AML-193 (cell line): ENCODE measurements at regions not wholly inside any gene's neighbourhood (a gene's known extent, or its start where the extent isn't known, plus 50 kb on each side); places are given as distances from the start of the nearest gene placed in this dataset.

Source experiments
- DNase-seq, 2 experiments: peaks; one replicate each; lab custom pipeline; 2025; lab: John Stamatoyannopoulos, UW

GRCh38 chr7:18201350-18201749 lies 173.7 kb upstream of the PRPS1L1 start:
- DNase-seq, result no peak

DNA sequence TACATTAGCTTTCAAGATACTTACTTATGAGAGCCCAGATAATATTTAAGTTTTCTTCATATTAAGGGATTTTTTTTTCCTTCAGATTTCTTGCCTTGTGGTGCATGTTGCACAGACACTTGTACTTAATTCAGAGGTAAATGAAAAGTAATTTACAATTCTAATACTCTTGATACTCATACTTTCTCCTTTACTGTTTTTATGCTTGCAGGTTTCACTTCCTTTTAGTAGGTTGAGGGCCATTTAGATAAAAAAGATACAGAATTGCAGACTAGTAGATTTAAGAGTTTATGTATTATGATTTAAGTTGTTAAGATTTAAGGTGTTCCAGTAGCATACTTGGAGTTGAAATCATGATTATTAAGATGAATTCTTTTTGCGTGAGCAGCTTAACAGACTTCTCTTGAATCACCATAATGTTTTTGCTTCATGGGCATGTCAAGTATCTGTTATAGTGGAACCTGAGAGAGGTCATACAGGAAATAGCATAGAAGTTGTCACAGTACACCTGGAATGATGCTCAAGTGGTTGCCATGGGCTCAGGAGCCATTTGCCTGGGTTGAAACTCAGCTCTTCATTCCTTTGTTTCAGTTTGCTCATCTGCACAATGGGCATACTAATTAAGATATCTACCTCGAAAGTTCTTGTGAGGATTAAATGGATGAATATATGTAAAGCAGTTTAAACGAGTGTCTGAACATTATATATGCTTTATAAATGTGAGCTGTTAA lies 174.8 kb upstream of the PRPS1L1 start:
- no peak for DNase-seq

DNA sequence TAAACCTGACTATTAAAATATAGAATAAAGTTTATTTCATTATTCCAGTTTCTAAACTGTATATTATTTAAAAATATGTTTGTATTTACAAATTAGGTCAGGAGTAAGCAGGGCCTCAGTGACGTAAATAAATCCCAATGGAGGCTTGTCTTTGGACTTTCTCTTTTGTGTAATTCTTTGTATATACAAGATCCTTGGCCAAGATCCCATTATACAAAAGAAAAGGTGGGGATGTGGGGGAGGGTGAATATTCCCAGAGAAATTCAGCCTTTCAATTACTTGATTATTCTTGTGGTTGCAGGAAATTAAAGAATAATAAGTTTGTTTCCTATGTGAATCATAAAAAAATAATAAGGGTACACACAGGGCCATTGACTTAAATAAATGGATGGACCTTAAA lies 178.7 kb upstream of the PRPS1L1 start:
- no peak for DNase-seq

DNA sequence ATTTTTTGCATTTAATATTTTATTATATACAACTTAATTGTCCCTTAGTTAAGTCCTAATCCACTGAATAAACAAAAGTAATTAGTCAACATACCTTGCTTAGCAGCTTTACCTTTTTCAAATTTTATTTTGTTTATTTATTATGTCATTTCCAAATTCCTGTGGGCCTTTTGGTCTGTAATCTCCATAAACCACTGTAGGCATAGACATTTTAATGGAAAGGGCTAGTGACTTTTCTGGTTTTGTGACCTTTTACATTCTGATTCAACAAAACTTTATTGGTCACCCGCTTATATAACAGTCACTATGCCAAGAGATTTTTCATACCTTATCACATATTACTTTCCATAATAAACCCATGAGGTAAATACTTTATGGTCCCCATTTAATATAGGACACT lies 181.3 kb upstream of the PRPS1L1 start:
- DNase-seq, result no peak

- DNase-seq, result no peak
Observed at GRCh38 chr7:18210377-18210776, 182.7 kb upstream of the PRPS1L1 start.

DNA sequence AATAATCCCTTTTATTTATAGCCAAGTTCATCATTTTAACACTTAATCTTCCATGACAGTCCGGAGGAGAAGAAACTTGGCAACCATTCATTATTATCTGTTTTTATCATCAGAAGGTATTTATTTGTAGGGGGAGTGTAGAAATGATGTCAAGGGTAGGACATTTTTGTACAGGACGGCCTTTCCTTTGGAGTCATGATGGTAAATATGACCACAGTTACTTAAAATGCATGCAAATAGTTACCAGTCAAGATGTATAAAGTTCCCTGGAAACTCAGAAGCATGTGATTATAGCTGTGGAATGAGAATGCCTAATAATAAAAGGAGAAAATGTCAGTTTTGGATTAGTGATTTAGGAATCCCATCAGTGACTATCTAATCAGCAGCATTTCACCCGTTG lies 183.1 kb upstream of the PRPS1L1 start:
- no peak for DNase-seq

DNA sequence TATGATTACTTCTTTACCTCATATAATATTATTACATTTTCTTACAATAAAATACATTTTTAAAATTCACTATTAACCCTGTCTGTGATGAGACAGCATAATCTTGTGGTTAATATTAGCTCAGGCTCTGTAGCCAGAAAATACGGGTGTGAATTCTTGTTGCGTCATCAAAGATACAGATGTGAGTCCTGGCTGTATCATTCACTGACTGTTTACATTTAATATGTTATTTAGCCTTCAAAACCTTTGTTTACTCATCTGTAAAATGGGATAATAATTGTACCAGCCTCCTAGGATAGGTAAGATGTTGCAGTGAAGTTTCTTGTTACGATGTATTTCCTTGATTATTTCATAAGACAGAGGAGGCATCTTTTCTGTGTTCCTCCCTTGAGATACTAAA lies 184.7 kb upstream of the PRPS1L1 start:
- DNase-seq, result no peak

DNA sequence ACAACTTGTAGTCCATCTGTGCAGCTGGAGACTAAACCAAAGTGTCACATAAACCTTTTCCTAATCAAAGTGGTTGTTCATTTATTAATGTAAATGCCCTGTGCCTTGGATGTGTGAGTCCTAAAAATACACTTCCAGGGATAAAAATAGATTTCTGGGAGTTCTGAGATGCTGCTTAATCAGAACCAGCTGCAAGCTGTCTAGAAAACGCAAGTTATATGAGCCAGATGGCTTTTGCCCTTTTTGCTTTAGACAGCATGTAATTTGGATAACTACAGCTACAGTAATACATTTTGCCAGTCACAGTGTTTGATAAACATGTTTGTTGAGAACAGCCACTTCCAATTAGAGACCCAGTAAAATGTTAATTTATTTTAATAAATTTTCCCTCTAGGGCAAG lies 185.1 kb upstream of the PRPS1L1 start:
- DNase-seq, result no peak

GRCh38 chr7:18213652-18214051 lies 186.0 kb upstream of the PRPS1L1 start:
- DNase-seq, result no peak

DNA sequence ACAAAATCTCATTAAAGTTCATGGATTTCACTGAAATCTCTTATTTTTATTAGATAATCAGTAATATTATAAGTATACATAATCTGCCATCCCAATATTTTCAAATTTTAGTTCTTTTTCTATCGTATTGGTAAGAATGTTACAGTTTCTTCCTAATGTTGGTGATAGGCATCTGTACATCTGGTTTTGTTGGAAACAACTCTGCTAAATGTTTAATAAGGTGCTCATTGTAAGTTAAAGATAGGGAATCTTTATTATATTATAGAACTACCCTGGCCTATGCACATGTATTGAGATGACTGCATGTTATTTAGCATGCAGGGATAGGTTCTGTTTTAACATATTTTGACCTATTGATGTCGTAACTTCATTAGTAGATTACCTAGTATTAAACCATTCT lies 188.6 kb upstream of the PRPS1L1 start:
- DNase-seq, result no peak

GRCh38 chr7:18221377-18222293 lies 194.0 kb upstream of the PRPS1L1 start:
- peak in 1 of 2 experiments; percentile 4 for DNase-seq

DNA sequence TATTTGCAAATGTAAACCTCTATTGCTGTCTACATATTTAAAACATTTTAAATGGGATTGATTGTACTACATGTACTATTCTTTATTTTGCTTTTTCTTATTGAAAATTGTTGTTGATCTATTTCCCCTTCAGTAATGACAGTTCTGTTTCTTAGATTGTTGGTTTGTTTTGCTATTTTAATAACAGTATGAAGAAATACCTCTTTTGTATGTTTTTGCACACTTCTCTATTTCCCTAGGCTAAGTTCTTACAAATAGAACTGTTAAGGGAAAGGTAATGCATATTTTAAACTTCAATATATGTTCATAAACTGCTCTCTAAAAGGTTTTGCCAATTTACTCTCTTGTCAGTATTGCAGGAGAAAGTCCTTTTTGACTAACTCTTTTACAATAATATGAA lies 195.0 kb upstream of the PRPS1L1 start:
- no peak for DNase-seq

DNA sequence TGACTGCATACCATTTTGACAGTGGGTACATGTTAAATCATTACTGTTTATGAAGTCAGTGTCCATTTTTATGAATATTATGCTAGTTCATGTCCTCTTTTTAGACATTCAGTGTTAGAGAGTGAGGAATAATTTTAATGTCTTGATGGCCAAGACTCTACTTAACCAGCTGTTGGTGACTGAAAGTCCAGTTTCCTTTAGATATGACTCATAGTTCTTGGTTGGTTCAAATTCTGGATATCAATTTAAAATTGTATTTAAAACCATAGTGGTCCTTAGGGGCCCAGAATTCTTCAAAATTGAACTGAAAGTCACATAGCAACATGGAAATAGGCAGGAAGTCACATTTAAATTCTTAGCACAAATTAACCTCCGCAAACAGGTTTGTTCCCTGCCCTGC lies 196.5 kb upstream of the PRPS1L1 start:
- DNase-seq, result no peak

DNA sequence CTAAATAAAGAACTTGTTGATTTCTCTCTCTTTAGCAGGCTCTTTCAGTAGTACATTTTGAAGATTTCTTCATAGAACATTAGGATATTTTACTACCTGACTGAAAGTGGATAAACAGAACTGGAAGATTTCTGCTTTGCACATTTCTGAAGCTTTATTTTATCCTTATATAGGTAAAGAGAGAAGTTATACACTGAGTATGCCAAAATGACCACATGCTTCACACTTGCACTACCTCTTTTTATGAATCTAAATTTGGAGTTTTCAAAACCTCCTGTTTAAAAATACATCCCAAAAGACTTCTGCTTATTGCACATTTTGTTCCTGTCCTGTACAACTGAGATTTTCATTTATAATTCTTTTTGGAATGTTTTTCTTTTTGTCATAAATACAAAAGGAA lies 197.4 kb upstream of the PRPS1L1 start:
- DNase-seq, result peak in 1 of 2 experiments; percentile 8

GRCh38 chr7:18226598-18226997 lies 199.0 kb upstream of the PRPS1L1 start:
- no peak for DNase-seq

GRCh38 chr7:18228686-18229085 lies 201.0 kb upstream of the PRPS1L1 start:
- DNase-seq, result no peak

DNA sequence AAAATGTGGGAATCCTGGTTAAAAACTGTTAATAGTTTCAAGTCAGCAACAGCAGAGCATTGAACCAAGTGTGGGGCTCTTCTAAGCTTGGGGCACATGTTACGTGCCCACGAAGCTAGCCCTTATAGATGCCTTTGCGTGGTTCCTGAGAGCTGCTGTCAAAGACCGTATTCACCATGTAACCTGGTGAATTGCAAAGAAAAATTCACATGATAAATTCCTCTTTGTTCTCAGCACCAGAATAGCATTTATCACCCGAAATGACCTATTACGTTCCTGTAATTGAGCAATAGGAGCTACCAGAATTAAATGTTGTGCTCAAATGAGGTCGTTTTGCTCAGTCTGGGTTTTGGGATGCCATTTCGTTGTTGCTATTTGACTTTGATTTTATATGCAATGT lies 202.6 kb upstream of the PRPS1L1 start:
- no peak for DNase-seq

DNA sequence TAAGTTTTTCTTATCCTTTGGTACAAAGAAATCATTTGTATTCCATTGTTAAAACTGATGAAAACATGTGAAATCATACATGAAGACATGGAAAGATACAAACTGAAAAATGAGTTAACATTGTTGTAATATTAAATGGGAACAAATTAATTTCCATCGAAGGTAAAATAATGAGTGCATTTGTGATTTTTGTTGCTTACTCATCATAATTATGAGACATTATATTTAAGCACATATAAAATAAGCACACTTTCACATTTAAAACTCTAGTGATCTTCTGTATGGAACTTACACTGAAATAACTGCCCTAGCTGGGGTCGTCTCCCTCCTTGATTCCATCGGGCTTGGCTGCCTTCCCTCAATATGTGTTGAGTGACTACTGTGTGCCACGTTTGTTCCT lies 204.2 kb upstream of the PRPS1L1 start:
- no peak for DNase-seq

DNA sequence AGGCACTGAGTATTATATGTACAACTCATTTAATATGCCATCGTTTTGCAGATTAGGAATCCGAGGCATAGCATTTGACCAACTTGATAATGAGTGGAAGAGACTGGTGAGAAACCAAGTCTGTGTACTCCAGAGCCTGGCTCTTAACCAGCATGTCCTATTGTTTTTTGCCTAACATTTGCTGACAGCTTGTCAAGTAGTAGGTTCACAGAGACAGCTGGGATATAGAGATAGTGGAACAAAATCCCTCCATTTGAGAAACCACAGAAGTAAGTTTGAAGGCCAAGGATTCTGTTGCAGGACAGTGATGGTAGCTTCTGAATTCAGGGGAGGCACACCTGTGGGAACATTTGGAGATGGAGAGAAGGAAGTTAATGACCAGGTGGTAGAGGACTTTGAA lies 206.9 kb upstream of the PRPS1L1 start:
- DNase-seq, result no peak

GRCh38 chr7:18235819-18236218 lies 208.2 kb upstream of the PRPS1L1 start:
- no peak for DNase-seq

DNA sequence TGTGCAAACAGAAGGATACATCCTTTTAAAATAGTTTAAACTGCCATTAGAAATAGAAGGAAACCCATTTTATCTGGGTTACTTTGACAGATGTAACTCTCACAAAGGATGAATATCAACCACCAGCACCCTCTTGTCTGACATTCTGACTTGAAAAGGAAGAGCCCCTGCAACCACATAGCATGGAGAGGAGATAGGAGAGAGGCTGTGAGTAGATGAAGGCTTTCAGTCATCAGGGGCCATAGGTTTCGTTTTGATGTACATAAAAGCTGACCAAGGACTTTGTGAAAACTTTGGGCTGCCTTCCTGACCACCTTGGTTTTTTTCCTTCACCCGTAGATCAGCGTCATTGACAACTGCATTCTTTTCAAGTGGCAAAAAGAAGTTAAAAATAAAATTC lies 211.6 kb upstream of the PRPS1L1 start:
- no peak for DNase-seq

GRCh38 chr7:18241543-18242231 lies 214.0 kb upstream of the PRPS1L1 start:
- no peak for DNase-seq

GRCh38 chr7:18243731-18244130 lies 216.1 kb upstream of the PRPS1L1 start:
- DNase-seq, result no peak
